Bronchial epithelial cell (primary cell): ENCODE measurements at regions not wholly inside any gene's neighbourhood (a gene's known extent, or its start where the extent isn't known, plus 50 kb on each side); places are given as distances from the start of the nearest gene placed in this dataset.

Experiments
- DNase-seq: peaks from one replicate; pipeline ENCODE4 v3.0.0-alpha.2; 2010; ENCODE audit warnings: low read depth
- FAIRE-seq: peaks from 2 replicates; lab custom pipeline; 2011; peaks lifted over from hg19 to GRCh38; lab: Jason Lieb, UNC
- H3K27me3 ChIP-seq: 2 replicates; pipeline ENCODE4 v1.5.1; 2011; ENCODE audit warnings: low read length; ENCODE audit not compliant: control insufficient read depth, insufficient read depth
- H3K36me3 ChIP-seq: 2 replicates; pipeline ENCODE4 v1.5.1; 2011; ENCODE audit warnings: low read length; ENCODE audit not compliant: control insufficient read depth, insufficient read depth
- H3K4me3 ChIP-seq: 2 replicates; pipeline ENCODE4 v1.5.1; 2011; ENCODE audit warnings: mild to moderate bottlenecking, low read depth, low read length, control low read depth
- TF ChIP-seq, protein P1 (sequence below): IDR thresholded peaks from 2 replicates; pipeline ENCODE4 v1.5.1; 2011; ENCODE audit warnings: mild to moderate bottlenecking, moderate library complexity, low read length, control low read depth, inconsistent platforms; ENCODE audit not compliant: insufficient read depth, severe bottlenecking

GRCh38 chr12:92533280-92533890, 169.4 kb upstream of the PLEKHG7 start:
- no peak overlapping the region for H3K4me3 ChIP-seq
- no peaks in the 10 kb centered on the region for H3K27me3 ChIP-seq
- FAIRE-seq, result no peak
- TF ChIP-seq, protein P1, sequence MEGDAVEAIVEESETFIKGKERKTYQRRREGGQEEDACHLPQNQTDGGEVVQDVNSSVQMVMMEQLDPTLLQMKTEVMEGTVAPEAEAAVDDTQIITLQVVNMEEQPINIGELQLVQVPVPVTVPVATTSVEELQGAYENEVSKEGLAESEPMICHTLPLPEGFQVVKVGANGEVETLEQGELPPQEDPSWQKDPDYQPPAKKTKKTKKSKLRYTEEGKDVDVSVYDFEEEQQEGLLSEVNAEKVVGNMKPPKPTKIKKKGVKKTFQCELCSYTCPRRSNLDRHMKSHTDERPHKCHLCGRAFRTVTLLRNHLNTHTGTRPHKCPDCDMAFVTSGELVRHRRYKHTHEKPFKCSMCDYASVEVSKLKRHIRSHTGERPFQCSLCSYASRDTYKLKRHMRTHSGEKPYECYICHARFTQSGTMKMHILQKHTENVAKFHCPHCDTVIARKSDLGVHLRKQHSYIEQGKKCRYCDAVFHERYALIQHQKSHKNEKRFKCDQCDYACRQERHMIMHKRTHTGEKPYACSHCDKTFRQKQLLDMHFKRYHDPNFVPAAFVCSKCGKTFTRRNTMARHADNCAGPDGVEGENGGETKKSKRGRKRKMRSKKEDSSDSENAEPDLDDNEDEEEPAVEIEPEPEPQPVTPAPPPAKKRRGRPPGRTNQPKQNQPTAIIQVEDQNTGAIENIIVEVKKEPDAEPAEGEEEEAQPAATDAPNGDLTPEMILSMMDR, result no peak
- no peaks in the 10 kb centered on the region for H3K36me3 ChIP-seq
- no peak for DNase-seq

- DNase-seq (no peak), FAIRE-seq (peak; percentile 13)
Observed at GRCh38 chr12:92530706-92531105, 172.1 kb upstream of the PLEKHG7 start.

DNA sequence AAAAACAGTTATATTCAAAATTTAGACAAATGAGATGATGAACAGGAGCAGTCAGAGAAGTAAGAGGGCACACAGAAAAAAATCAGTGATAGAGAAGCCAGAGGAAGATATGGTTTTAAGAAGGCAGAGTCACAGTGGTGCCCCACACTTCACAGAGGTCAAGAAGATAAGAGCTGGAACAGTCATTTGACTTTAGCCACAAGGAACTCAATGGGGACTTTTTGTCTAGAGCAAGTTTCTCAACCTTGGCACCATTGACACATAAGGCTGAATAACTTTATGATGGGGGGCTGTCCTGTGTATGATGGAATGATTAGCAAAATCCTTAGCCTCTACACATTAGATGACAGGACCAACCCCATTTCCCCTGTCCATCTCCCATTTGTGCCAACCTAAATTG, 172.8 kb upstream of the PLEKHG7 start:
- Histone ChIP-seq H3K27me3 (no peaks in the 10 kb centered on the region), H3K36me3 (no peaks in the 10 kb centered on the region), H3K4me3 (no peak overlapping the region)
- peak; percentile 13 for FAIRE-seq
- DNase-seq, result no peak
- TF ChIP-seq, protein P1, result no peak

More at GRCh38 chr12:92530706-92531105, 172.1 kb upstream of the PLEKHG7 start:
- H3K4me3 ChIP-seq, result no peak overlapping the region
- TF ChIP-seq, protein P1, result no peak
- H3K27me3 ChIP-seq, result no peaks in the 10 kb centered on the region
- no peaks in the 10 kb centered on the region for H3K36me3 ChIP-seq

GRCh38 chr12:92528586-92528985, 174.2 kb upstream of the PLEKHG7 start:
- TF ChIP-seq, protein P1, result no peak
- no peak for FAIRE-seq

GRCh38 chr12:92528097-92528496, 174.7 kb upstream of the PLEKHG7 start:
- TF ChIP-seq, protein P1, result no peak
- no peaks in the 10 kb centered on the region for H3K36me3 ChIP-seq
- H3K27me3 ChIP-seq, result no peaks in the 10 kb centered on the region
- no peak overlapping the region for H3K4me3 ChIP-seq
- DNase-seq, result no peak
- FAIRE-seq, result no peak

More at GRCh38 chr12:92528586-92528985, 174.2 kb upstream of the PLEKHG7 start:
- no peak for DNase-seq
- Histone ChIP-seq H3K4me3 (no peak overlapping the region), H3K27me3 (no peaks in the 10 kb centered on the region), H3K36me3 (no peaks in the 10 kb centered on the region)

- TF ChIP-seq, protein P1, result no peak
- Histone ChIP-seq H3K36me3 (no peaks in the 10 kb centered on the region), H3K27me3 (no peaks in the 10 kb centered on the region), H3K4me3 (no peak overlapping the region)
- DNase-seq (no peak), FAIRE-seq (no peak)
Observed at GRCh38 chr12:92524489-92524888, 178.3 kb upstream of the PLEKHG7 start.
